ENCODE measurements at regions not wholly inside any gene's neighbourhood (a gene's known extent, or its start where the extent isn't known, plus 50 kb on each side); places are given as distances from the start of the nearest gene placed in this dataset.

DNA sequence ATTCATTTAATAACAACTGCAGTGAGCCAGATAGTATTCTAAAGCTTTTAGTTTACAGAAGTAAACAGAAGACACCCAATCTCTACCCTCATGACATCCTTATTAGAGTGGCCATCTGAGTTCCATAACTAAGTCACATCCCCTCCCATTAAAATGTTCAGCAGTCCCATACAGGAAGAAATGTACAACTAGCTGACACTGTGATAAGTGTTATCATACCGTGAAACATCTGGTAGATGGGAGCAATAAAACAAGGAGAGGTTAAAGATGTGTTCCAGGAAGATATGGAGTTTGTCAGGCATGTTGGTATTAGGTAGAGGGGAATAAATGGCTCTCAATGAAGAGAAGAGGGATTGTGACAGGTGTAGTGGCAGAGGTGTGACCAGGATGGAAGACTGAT is 60.5 kb upstream of the CAV2 start:
- no peak for TF ChIP-seq POLR2AphosphoS5 (IDR thresholded peaks at IDR 0.05; ENCODE audit: low read depth, low read length)
- no peak for TF ChIP-seq POLR2A (IDR thresholded peaks at IDR 0.05; ENCODE audit: low read depth, low read length)

Data from GM12892 (cell line).